PFSK-1 (cell line): ENCODE measurements at regions not wholly inside any gene's neighbourhood (a gene's known extent, or its start where the extent isn't known, plus 50 kb on each side); places are given as distances from the start of the nearest gene placed in this dataset.

Experiments
- FOXP2 ChIP-seq: optimal IDR thresholded peaks from 2 replicates; pipeline ENCODE3; 2011; ENCODE audit warnings: borderline replicate concordance, control low read depth, inconsistent platforms; ENCODE audit not compliant: insufficient read depth; ENCODE audit errors: extremely low read length, extremely low read depth
- POLR2AphosphoS5 ChIP-seq: IDR thresholded peaks from 2 replicates; pipeline ENCODE4 v1.6.1; 2012; ENCODE audit warnings: low read depth, mild to moderate bottlenecking, control low read depth, low read length, moderate library complexity
- REST ChIP-seq, 2 experiments: IDR thresholded peaks; 2 replicates each; pipeline versions ENCODE4 v1.6.1 to v1.8.0; 2011 to 2012; ENCODE audit warnings: low read depth in 2 of 2, low read length in 2 of 2, control low read depth in 1 of 2, inconsistent platforms in 1 of 2, mild to moderate bottlenecking in 1 of 2, moderate library complexity in 1 of 2; ENCODE audit not compliant: insufficient read depth in 1 of 2
- TAF1 ChIP-seq: IDR thresholded peaks from 2 replicates; pipeline ENCODE4 v1.6.1; 2012; ENCODE audit warnings: low read length, control low read depth, borderline replicate concordance; ENCODE audit not compliant: insufficient read depth

- TF ChIP-seq REST (IDR thresholded peaks at IDR 0.05; ENCODE audit: insufficient read depth in 1 of 2, low read depth in 2 of 2, low read length in 2 of 2) (no peak), POLR2AphosphoS5 (no peak), TAF1 (no peak), FOXP2 (no peak)
Observed at GRCh38 chr3:78283994-78284393, 1244.1 kb downstream of the ROBO2 start.
